ENCODE measurements at regions not wholly inside any gene's neighbourhood (a gene's known extent, or its start where the extent isn't known, plus 50 kb on each side); places are given as distances from the start of the nearest gene placed in this dataset.

GRCh38 chrX:13218758-13219157 lies 101.1 kb downstream of the ATXN3L start:
- TF ChIP-seq, protein P1, sequence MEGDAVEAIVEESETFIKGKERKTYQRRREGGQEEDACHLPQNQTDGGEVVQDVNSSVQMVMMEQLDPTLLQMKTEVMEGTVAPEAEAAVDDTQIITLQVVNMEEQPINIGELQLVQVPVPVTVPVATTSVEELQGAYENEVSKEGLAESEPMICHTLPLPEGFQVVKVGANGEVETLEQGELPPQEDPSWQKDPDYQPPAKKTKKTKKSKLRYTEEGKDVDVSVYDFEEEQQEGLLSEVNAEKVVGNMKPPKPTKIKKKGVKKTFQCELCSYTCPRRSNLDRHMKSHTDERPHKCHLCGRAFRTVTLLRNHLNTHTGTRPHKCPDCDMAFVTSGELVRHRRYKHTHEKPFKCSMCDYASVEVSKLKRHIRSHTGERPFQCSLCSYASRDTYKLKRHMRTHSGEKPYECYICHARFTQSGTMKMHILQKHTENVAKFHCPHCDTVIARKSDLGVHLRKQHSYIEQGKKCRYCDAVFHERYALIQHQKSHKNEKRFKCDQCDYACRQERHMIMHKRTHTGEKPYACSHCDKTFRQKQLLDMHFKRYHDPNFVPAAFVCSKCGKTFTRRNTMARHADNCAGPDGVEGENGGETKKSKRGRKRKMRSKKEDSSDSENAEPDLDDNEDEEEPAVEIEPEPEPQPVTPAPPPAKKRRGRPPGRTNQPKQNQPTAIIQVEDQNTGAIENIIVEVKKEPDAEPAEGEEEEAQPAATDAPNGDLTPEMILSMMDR (conservative IDR thresholded peaks at IDR 0.05; ENCODE audit: low read depth, low read length), result no peak
- no peak for TF ChIP-seq EZH2phosphoT487 (IDR thresholded peaks at IDR 0.05; ENCODE audit: borderline replicate concordance, low read length)

Measured in PC-3 (cell line).